ENCODE measurements at regions not wholly inside any gene's neighbourhood (a gene's known extent, or its start where the extent isn't known, plus 50 kb on each side); places are given as distances from the start of the nearest gene placed in this dataset.

DNA sequence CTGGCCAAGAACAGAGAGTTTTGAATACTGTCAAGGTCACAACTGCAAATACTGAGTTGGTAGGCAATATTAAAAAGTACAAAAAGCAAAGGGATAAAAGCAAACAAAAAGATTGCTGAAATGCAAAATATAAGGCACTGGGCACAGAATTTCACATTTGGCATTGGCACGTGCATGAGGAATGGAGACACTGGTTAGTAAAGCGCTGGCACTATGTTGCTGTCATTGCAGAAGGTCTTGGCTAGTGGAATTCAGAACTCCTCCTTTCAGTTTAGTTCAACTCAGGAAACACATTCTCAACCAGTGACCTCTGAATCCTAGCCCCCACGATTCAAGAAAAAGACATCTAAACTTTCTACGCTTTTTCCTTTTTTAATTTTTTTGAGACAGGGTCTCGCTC lies 111.8 kb upstream of the PSMD7 start:
- Histone ChIP-seq H3K4me3 (ENCODE audit: low read length in 2 of 2) (no peak overlapping the region), H3K4me1 (ENCODE audit: control insufficient read depth in 2 of 2, insufficient read depth in 2 of 2, low read length in 2 of 2) (no peaks in the 10 kb centered on the region), H3K27ac (ENCODE audit: low read depth in 2 of 2, low read length in 2 of 2) (no peak overlapping the region), H3K9me3 (ENCODE audit: control insufficient read depth in 2 of 2, low read length in 2 of 2) (no peaks in the 10 kb centered on the region), H3K9ac (ENCODE audit: low read depth in 1 of 2, low read length in 2 of 2) (no peak overlapping the region), H3K36me3 (ENCODE audit: control insufficient read depth in 2 of 2, insufficient read depth in 2 of 2, low read length in 2 of 2) (no peaks in the 10 kb centered on the region), H3K27me3 (ENCODE audit: control insufficient read depth in 2 of 2, insufficient read depth in 2 of 2, low read length in 2 of 2) (no peaks in the 10 kb centered on the region)

- no peaks in the 10 kb centered on the region for H3K27me3 ChIP-seq (ENCODE audit: control insufficient read depth in 2 of 2, insufficient read depth in 2 of 2, low read length in 2 of 2)
- no peaks in the 10 kb centered on the region for H3K4me1 ChIP-seq (ENCODE audit: control insufficient read depth in 2 of 2, insufficient read depth in 2 of 2, low read length in 2 of 2)
- no peak overlapping the region for H3K9ac ChIP-seq (ENCODE audit: low read depth in 1 of 2, low read length in 2 of 2)
- H3K4me3 ChIP-seq (ENCODE audit: low read length in 2 of 2): no peak overlapping the region
- no peak overlapping the region for H3K27ac ChIP-seq (ENCODE audit: low read depth in 2 of 2, low read length in 2 of 2)
- H3K36me3 ChIP-seq (ENCODE audit: control insufficient read depth in 2 of 2, insufficient read depth in 2 of 2, low read length in 2 of 2): no peaks in the 10 kb centered on the region
- no peaks in the 10 kb centered on the region for H3K9me3 ChIP-seq (ENCODE audit: control insufficient read depth in 2 of 2, low read length in 2 of 2)
Observed at GRCh38 chr16:74183601-74184360, 112.8 kb upstream of the PSMD7 start.

DNA sequence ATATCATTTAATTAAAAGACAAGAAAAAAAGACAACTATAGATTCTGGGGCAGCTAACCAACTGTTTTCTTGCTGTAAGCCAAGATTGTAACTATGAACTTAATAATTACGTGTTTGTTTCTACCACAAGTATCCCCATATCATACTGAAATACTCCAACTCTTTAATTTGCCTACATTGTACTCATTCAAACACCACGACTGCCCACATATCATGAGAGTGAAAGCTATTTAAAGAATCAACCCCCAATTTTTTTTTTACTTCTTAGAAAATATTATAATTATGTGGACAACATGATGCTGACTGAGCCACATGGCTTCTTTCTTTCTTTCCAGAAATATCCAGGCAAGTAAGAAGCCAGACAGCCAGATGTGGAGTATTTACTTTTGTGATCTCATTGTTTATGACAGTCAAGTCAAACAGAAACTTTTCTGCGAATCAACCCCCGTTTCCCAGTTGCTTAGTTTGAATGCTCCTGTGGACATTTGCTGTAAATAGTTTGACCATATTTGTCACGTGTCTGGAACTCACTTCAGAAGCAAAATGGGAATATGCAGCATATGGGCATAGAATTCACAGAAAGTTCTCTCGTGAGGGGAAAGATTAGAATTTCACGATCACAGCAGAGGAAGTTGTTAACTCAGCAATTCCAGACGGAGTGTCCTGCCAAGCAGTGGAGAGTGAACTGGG lies 126.8 kb upstream of the PSMD7 start:
- peak overlapping the region in 1 of 2 donors; percentile 57 for H3K4me3 ChIP-seq (ENCODE audit: low read length in 2 of 2)

DNA sequence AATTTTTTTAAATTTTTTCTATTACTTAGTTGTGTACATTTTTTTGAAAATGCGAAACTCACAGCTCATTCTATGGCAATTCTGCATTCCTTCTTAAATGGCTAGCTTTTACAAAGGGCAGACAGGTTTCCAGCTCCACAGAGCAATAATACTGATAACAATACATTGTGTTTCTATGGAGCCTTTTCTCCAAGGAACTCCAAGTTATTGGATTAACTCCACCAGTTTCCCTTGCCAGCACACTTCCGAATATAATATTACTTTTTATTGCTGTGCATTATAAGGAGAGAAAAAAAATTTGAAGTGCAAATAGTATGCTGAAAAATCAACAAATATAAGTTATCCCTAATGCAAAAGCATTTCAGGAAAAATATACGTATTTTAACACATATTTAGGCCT lies 127.5 kb upstream of the PSMD7 start:
- Histone ChIP-seq H3K27ac (ENCODE audit: low read depth in 2 of 2, low read length in 2 of 2) (no peak overlapping the region), H3K4me1 (ENCODE audit: control insufficient read depth in 2 of 2, insufficient read depth in 2 of 2, low read length in 2 of 2) (no peaks in the 10 kb centered on the region), H3K9me3 (ENCODE audit: control insufficient read depth in 2 of 2, low read length in 2 of 2) (no peaks in the 10 kb centered on the region), H3K9ac (ENCODE audit: low read depth in 1 of 2, low read length in 2 of 2) (no peak overlapping the region), H3K4me3 (ENCODE audit: low read length in 2 of 2) (no peak overlapping the region), H3K36me3 (ENCODE audit: control insufficient read depth in 2 of 2, insufficient read depth in 2 of 2, low read length in 2 of 2) (no peaks in the 10 kb centered on the region), H3K27me3 (ENCODE audit: control insufficient read depth in 2 of 2, insufficient read depth in 2 of 2, low read length in 2 of 2) (no peaks in the 10 kb centered on the region)

More for the DNA sequence above, 126.8 kb upstream of the PSMD7 start:
- Histone ChIP-seq H3K9me3 (ENCODE audit: control insufficient read depth in 2 of 2, low read length in 2 of 2) (no peaks in the 10 kb centered on the region), H3K4me1 (ENCODE audit: control insufficient read depth in 2 of 2, insufficient read depth in 2 of 2, low read length in 2 of 2) (no peaks in the 10 kb centered on the region), H3K9ac (ENCODE audit: low read depth in 1 of 2, low read length in 2 of 2) (no peak overlapping the region), H3K27me3 (ENCODE audit: control insufficient read depth in 2 of 2, insufficient read depth in 2 of 2, low read length in 2 of 2) (no peaks in the 10 kb centered on the region), H3K27ac (ENCODE audit: low read depth in 2 of 2, low read length in 2 of 2) (peak overlapping the region in 1 of 2 donors; percentile 13), H3K36me3 (ENCODE audit: control insufficient read depth in 2 of 2, insufficient read depth in 2 of 2, low read length in 2 of 2) (no peaks in the 10 kb centered on the region)

DNA sequence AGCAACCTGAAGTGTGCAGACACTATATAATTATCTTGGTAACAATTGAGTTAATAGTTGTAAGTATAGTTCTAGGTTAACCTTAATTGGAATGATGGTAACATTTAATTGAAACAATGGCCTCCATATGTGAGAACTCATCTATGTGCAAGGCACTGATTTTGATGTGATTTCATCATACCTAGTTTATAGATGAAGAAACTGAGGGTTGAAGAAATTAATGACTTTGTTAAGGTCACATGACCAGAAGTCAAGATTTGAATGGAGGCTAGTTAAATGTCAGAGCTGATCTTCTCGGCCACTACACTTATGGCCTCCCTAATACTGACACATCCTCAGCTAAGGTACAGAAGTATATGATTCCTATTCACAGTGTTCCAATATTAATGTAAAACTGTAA lies 128.2 kb upstream of the PSMD7 start:
- Histone ChIP-seq H3K27me3 (ENCODE audit: control insufficient read depth in 2 of 2, insufficient read depth in 2 of 2, low read length in 2 of 2) (no peaks in the 10 kb centered on the region), H3K36me3 (ENCODE audit: control insufficient read depth in 2 of 2, insufficient read depth in 2 of 2, low read length in 2 of 2) (no peaks in the 10 kb centered on the region), H3K27ac (ENCODE audit: low read depth in 2 of 2, low read length in 2 of 2) (no peak overlapping the region), H3K9me3 (ENCODE audit: control insufficient read depth in 2 of 2, low read length in 2 of 2) (no peaks in the 10 kb centered on the region), H3K9ac (ENCODE audit: low read depth in 1 of 2, low read length in 2 of 2) (no peak overlapping the region), H3K4me3 (ENCODE audit: low read length in 2 of 2) (no peak overlapping the region), H3K4me1 (ENCODE audit: control insufficient read depth in 2 of 2, insufficient read depth in 2 of 2, low read length in 2 of 2) (no peaks in the 10 kb centered on the region)

DNA sequence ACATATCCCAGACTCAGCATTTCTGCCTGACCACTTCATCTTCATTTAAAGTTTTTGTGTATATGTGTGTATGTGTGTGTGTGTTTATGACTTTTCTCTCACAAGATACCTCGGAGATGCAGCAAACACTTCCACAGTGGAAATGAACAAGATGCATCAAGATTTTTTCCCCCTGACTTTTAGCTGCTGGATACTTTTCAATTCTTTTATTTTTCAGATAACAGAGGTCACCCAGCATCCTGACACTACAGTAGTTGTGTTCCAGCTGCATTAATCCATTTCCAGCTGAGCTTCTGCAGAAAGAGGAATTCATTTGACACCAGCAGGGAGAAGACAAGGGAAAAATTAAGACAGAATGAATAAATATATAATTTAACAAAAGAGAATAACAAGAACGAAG lies 130.2 kb upstream of the PSMD7 start:
- H3K9me3 ChIP-seq (ENCODE audit: control insufficient read depth in 2 of 2, low read length in 2 of 2): no peaks in the 10 kb centered on the region
- H3K27me3 ChIP-seq (ENCODE audit: control insufficient read depth in 2 of 2, insufficient read depth in 2 of 2, low read length in 2 of 2): no peaks in the 10 kb centered on the region
- no peak overlapping the region for H3K9ac ChIP-seq (ENCODE audit: low read depth in 1 of 2, low read length in 2 of 2)
- no peaks in the 10 kb centered on the region for H3K36me3 ChIP-seq (ENCODE audit: control insufficient read depth in 2 of 2, insufficient read depth in 2 of 2, low read length in 2 of 2)
- H3K4me1 ChIP-seq (ENCODE audit: control insufficient read depth in 2 of 2, insufficient read depth in 2 of 2, low read length in 2 of 2): no peaks in the 10 kb centered on the region
- H3K4me3 ChIP-seq (ENCODE audit: low read length in 2 of 2): no peak overlapping the region
- no peak overlapping the region for H3K27ac ChIP-seq (ENCODE audit: low read depth in 2 of 2, low read length in 2 of 2)

DNA sequence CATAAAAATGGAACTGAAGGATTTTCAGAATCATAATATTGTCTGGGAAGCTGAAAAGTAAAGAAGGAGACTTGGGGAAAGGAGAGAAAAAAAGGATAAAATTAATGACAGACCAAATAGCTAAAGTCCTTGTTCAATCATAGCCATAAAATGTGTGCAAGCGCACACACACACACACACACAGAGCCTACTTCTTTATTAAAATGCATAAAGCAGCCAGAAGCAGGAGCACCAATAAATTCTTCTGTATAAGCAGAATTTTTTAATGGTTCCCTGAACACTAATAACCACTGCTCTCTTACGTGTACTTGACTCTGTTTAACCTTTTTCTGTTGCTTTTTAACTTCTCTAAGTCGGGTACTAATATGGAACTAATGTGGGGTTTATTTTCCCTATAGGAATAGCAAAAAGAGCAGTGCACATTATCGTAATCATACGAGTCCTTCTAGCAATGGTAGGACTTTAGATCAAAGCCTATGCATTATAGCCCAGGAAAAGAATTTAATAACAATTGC lies 131.0 kb upstream of the PSMD7 start:
- Histone ChIP-seq H3K27ac (ENCODE audit: low read depth in 2 of 2, low read length in 2 of 2) (no peak overlapping the region), H3K9ac (ENCODE audit: low read depth in 1 of 2, low read length in 2 of 2) (no peak overlapping the region), H3K9me3 (ENCODE audit: control insufficient read depth in 2 of 2, low read length in 2 of 2) (no peaks in the 10 kb centered on the region), H3K4me3 (ENCODE audit: low read length in 2 of 2) (no peak overlapping the region), H3K36me3 (ENCODE audit: control insufficient read depth in 2 of 2, insufficient read depth in 2 of 2, low read length in 2 of 2) (no peaks in the 10 kb centered on the region), H3K27me3 (ENCODE audit: control insufficient read depth in 2 of 2, insufficient read depth in 2 of 2, low read length in 2 of 2) (no peaks in the 10 kb centered on the region), H3K4me1 (ENCODE audit: control insufficient read depth in 2 of 2, insufficient read depth in 2 of 2, low read length in 2 of 2) (no peaks in the 10 kb centered on the region)

GRCh38 chr16:74160759-74161158 lies 135.9 kb upstream of the PSMD7 start:
- no peaks in the 10 kb centered on the region for H3K36me3 ChIP-seq (ENCODE audit: control insufficient read depth in 2 of 2, insufficient read depth in 2 of 2, low read length in 2 of 2)
- H3K27me3 ChIP-seq (ENCODE audit: control insufficient read depth in 2 of 2, insufficient read depth in 2 of 2, low read length in 2 of 2): no peaks in the 10 kb centered on the region
- no peaks in the 10 kb centered on the region for H3K9me3 ChIP-seq (ENCODE audit: control insufficient read depth in 2 of 2, low read length in 2 of 2)
- H3K9ac ChIP-seq (ENCODE audit: low read depth in 1 of 2, low read length in 2 of 2): no peak overlapping the region
- H3K27ac ChIP-seq (ENCODE audit: low read depth in 2 of 2, low read length in 2 of 2): no peak overlapping the region
- no peak overlapping the region for H3K4me3 ChIP-seq (ENCODE audit: low read length in 2 of 2)
- no peaks in the 10 kb centered on the region for H3K4me1 ChIP-seq (ENCODE audit: control insufficient read depth in 2 of 2, insufficient read depth in 2 of 2, low read length in 2 of 2)

DNA sequence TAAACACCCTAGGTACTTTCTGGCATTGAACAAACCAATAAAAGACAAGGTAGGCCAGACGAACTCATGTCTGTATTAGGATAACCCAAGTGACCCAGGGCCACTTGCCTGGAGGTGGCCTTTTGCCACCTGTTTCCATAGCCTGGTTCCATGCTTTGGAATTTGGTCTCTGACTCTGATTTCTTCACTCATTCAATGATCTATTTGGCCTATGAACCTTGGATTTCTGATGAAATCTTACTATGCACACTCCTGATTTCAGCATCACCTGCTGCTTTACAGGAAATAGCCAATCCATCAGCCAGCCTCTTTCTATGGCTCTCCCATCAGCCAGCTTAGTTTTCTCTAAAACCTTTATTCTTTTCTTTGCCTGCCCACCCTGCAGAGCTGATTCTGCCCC lies 142.8 kb upstream of the PSMD7 start:
- no peaks in the 10 kb centered on the region for H3K36me3 ChIP-seq (ENCODE audit: control insufficient read depth in 2 of 2, insufficient read depth in 2 of 2, low read length in 2 of 2)
- no peak overlapping the region for H3K9ac ChIP-seq (ENCODE audit: low read depth in 1 of 2, low read length in 2 of 2)
- H3K27me3 ChIP-seq (ENCODE audit: control insufficient read depth in 2 of 2, insufficient read depth in 2 of 2, low read length in 2 of 2): no peaks in the 10 kb centered on the region
- no peaks in the 10 kb centered on the region for H3K9me3 ChIP-seq (ENCODE audit: control insufficient read depth in 2 of 2, low read length in 2 of 2)
- no peak overlapping the region for H3K27ac ChIP-seq (ENCODE audit: low read depth in 2 of 2, low read length in 2 of 2)
- no peaks in the 10 kb centered on the region for H3K4me1 ChIP-seq (ENCODE audit: control insufficient read depth in 2 of 2, insufficient read depth in 2 of 2, low read length in 2 of 2)
- H3K4me3 ChIP-seq (ENCODE audit: low read length in 2 of 2): no peak overlapping the region

DNA sequence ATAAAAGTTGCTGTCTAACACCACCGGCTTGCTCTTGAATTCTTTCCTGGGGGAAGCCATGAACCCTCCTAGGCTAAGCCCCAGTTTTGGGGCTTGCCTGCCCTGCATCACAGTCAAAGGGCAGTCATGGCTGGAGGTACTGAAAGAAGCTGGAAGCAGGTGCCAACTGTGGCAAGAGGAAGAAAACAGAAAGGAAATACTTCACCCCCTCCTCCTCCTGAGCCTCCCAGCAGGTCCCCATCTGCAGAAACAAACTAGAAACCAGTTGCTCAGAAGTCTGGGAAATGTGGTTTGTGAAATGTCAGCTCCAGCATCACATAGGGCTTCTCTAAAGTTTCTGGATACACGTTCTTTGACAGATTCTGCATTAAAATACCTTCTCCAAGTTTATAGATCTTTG lies 150.0 kb upstream of the PSMD7 start:
- Histone ChIP-seq H3K4me1 (ENCODE audit: control insufficient read depth in 2 of 2, insufficient read depth in 2 of 2, low read length in 2 of 2) (no peaks in the 10 kb centered on the region), H3K36me3 (ENCODE audit: control insufficient read depth in 2 of 2, insufficient read depth in 2 of 2, low read length in 2 of 2) (no peaks in the 10 kb centered on the region), H3K27me3 (ENCODE audit: control insufficient read depth in 2 of 2, insufficient read depth in 2 of 2, low read length in 2 of 2) (no peaks in the 10 kb centered on the region), H3K4me3 (ENCODE audit: low read length in 2 of 2) (no peak overlapping the region), H3K9ac (ENCODE audit: low read depth in 1 of 2, low read length in 2 of 2) (no peak overlapping the region), H3K27ac (ENCODE audit: low read depth in 2 of 2, low read length in 2 of 2) (no peak overlapping the region), H3K9me3 (ENCODE audit: control insufficient read depth in 2 of 2, low read length in 2 of 2) (no peaks in the 10 kb centered on the region)
